ENCODE measurements at regions not wholly inside any gene's neighbourhood (a gene's known extent, or its start where the extent isn't known, plus 50 kb on each side); places are given as distances from the start of the nearest gene placed in this dataset.

DNA sequence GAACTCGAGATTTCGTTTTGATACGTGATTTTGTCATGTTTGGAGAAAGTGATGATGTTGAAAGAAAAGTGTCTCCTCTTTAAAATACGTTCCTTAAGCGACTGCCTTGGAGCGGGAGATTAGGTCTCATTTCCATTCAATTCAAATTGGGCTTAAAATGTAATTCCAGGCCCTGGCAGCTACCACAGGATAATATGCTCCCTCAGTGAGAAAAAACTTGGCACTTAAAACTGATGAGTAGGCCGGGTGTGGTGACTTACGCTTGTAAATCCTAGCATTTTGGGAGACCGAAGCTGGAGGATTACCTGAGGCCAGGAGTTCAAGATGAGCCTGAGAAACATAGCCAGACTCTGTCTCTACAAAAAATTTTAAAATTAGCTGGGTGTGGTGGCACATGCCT lies 146.3 kb upstream of the L3MBTL4 start:
- Histone ChIP-seq H3K27ac (ENCODE audit: control insufficient read depth, insufficient read depth, low read length) (no peak overlapping the region), H3K4me1 (ENCODE audit: control insufficient read depth, extremely low read depth, insufficient read depth, low read length) (peaks cover 3% of the 10 kb centered on the region)

DNA sequence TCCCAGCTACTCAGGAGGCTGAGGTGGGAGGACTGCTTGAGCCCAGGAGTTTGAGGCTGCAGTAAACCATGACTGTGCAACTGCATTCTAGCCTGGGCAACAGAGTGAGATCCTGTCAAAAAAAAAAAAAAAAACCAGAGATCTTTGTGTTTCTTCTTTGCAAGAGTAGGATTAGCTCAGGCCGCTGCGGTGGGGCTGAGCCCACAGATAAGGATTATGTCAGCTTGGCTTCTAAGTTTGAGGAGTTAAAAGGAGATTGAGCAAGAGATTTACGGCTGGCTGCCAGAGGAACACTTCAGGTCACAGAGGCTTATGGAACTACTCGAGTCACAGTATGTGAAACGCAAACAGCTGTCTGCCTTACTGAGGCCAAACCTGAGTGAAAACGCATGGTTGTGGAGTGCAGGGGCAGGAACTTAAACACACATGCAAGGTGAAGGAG lies 146.7 kb upstream of the L3MBTL4 start:
- no peaks in the 10 kb centered on the region for H3K27me3 ChIP-seq (ENCODE audit: control insufficient read depth, extremely low read depth, insufficient read depth, low read length)
- H2AFZ ChIP-seq (ENCODE audit: control insufficient read depth, low read length), result no peak overlapping the region
- H3K79me2 ChIP-seq (ENCODE audit: control insufficient read depth, insufficient read depth, low read length), result no peaks in the 10 kb centered on the region
- no peaks in the 10 kb centered on the region for H3K9me1 ChIP-seq (ENCODE audit: control insufficient read depth, extremely low read depth, insufficient read depth, low read length)
- DNase-seq (ENCODE audit: low read depth, low spot score) (no peak), FAIRE-seq (no peak)
- dilution Hi-C loops (cut with MboI; ENCODE audit: extremely low pct_ligation_motif_present, low sequenced_read_pairs), result no loop called here
- no peak overlapping the region for H3K4me3 ChIP-seq (ENCODE audit: control insufficient read depth in 2 of 3, extremely low read depth in 1 of 3, insufficient read depth in 2 of 3, low read depth in 1 of 3, low read length in 3 of 3)
- H3K36me3 ChIP-seq (ENCODE audit: control insufficient read depth in 2 of 2, extremely low read depth in 1 of 2, insufficient read depth in 2 of 2, low read length in 2 of 2), result no peaks in the 10 kb centered on the region
- no peaks in the 10 kb centered on the region for H3K9me3 ChIP-seq (ENCODE audit: control insufficient read depth, low read depth, low read length)
- peaks cover 7% of the 10 kb centered on the region for H3K4me1 ChIP-seq (ENCODE audit: control insufficient read depth, extremely low read depth, insufficient read depth, low read length)
- H3K27ac ChIP-seq (ENCODE audit: control insufficient read depth, insufficient read depth, low read length), result no peak overlapping the region
- no peak overlapping the region for H3K4me2 ChIP-seq (ENCODE audit: control insufficient read depth, extremely low read depth, insufficient read depth, low read depth, low read length)
- H4K20me1 ChIP-seq (ENCODE audit: control insufficient read depth, extremely low read depth, insufficient read depth, low read length), result no peaks in the 10 kb centered on the region
- TF ChIP-seq, protein P1, sequence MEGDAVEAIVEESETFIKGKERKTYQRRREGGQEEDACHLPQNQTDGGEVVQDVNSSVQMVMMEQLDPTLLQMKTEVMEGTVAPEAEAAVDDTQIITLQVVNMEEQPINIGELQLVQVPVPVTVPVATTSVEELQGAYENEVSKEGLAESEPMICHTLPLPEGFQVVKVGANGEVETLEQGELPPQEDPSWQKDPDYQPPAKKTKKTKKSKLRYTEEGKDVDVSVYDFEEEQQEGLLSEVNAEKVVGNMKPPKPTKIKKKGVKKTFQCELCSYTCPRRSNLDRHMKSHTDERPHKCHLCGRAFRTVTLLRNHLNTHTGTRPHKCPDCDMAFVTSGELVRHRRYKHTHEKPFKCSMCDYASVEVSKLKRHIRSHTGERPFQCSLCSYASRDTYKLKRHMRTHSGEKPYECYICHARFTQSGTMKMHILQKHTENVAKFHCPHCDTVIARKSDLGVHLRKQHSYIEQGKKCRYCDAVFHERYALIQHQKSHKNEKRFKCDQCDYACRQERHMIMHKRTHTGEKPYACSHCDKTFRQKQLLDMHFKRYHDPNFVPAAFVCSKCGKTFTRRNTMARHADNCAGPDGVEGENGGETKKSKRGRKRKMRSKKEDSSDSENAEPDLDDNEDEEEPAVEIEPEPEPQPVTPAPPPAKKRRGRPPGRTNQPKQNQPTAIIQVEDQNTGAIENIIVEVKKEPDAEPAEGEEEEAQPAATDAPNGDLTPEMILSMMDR (optimal IDR thresholded peaks at IDR 0.05 in 1 of 3, IDR thresholded peaks at IDR 0.05 in 1 of 3, conservative IDR thresholded peaks at IDR 0.05 in 1 of 3; ENCODE audit: extremely low read depth in 1 of 3, insufficient read depth in 2 of 3, low read length in 3 of 3), result no peak
- H3K9ac ChIP-seq (ENCODE audit: control insufficient read depth, extremely low read depth, insufficient read depth, low read length), result no peak overlapping the region

More for the DNA sequence above, 146.3 kb upstream of the L3MBTL4 start:
- Histone ChIP-seq H3K27me3 (ENCODE audit: control insufficient read depth, extremely low read depth, insufficient read depth, low read length) (no peaks in the 10 kb centered on the region), H3K36me3 (ENCODE audit: control insufficient read depth in 2 of 2, extremely low read depth in 1 of 2, insufficient read depth in 2 of 2, low read length in 2 of 2) (no peaks in the 10 kb centered on the region), H3K4me3 (ENCODE audit: control insufficient read depth in 2 of 3, extremely low read depth in 1 of 3, insufficient read depth in 2 of 3, low read depth in 1 of 3, low read length in 3 of 3) (no peak overlapping the region), H3K9me3 (ENCODE audit: control insufficient read depth, low read depth, low read length) (no peaks in the 10 kb centered on the region), H4K20me1 (ENCODE audit: control insufficient read depth, extremely low read depth, insufficient read depth, low read length) (no peaks in the 10 kb centered on the region), H2AFZ (ENCODE audit: control insufficient read depth, low read length) (no peak overlapping the region), H3K4me2 (ENCODE audit: control insufficient read depth, extremely low read depth, insufficient read depth, low read depth, low read length) (no peak overlapping the region), H3K9ac (ENCODE audit: control insufficient read depth, extremely low read depth, insufficient read depth, low read length) (no peak overlapping the region), H3K79me2 (ENCODE audit: control insufficient read depth, insufficient read depth, low read length) (no peaks in the 10 kb centered on the region), H3K9me1 (ENCODE audit: control insufficient read depth, extremely low read depth, insufficient read depth, low read length) (no peaks in the 10 kb centered on the region)
- dilution Hi-C loops (cut with MboI; ENCODE audit: extremely low pct_ligation_motif_present, low sequenced_read_pairs), result no loop called here
- no peak for TF ChIP-seq EZH2 (IDR thresholded peaks at IDR 0.05; ENCODE audit: low read length)
- TF ChIP-seq, protein P1 (optimal IDR thresholded peaks at IDR 0.05 in 1 of 3, IDR thresholded peaks at IDR 0.05 in 1 of 3, conservative IDR thresholded peaks at IDR 0.05 in 1 of 3; ENCODE audit: extremely low read depth in 1 of 3, insufficient read depth in 2 of 3, low read length in 3 of 3), result no peak
- FAIRE-seq (no peak), DNase-seq (ENCODE audit: low read depth, low spot score) (no peak)
